ENCODE measurements at regions not wholly inside any gene's neighbourhood (a gene's known extent, or its start where the extent isn't known, plus 50 kb on each side); places are given as distances from the start of the nearest gene placed in this dataset.
A peak's percentile ranks its signal among the peaks of the same experiment; 100 is the strongest.

GRCh38 chr4:81549984-81550383 lies 78.3 kb upstream of the RASGEF1B start:
- DNase-seq (ENCODE audit: low spot score), result no peak

DNA sequence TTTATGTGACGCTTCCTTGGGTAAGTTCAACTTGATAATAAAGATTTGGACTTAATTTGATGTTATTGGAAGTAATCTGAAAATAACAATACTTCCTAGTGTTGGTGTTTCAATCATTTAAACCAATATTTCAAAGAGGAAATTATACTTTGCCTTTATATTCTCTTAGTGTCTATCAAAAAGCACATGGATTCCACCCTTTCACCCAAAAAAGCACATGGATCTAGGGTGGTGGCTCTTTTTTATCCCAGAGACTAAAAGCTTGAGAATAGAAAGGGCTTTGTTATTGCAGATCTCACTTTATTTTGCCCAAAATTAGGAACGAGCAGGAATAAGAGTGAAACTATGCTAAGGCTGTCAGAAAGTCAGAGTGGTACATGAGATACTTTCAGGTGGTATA lies 75.1 kb upstream of the RASGEF1B start:
- no peak for DNase-seq (ENCODE audit: low spot score)

- DNase-seq (ENCODE audit: low spot score), result no peak
Measured at GRCh38 chr4:81541161-81541945, 69.6 kb upstream of the RASGEF1B start.

DNA sequence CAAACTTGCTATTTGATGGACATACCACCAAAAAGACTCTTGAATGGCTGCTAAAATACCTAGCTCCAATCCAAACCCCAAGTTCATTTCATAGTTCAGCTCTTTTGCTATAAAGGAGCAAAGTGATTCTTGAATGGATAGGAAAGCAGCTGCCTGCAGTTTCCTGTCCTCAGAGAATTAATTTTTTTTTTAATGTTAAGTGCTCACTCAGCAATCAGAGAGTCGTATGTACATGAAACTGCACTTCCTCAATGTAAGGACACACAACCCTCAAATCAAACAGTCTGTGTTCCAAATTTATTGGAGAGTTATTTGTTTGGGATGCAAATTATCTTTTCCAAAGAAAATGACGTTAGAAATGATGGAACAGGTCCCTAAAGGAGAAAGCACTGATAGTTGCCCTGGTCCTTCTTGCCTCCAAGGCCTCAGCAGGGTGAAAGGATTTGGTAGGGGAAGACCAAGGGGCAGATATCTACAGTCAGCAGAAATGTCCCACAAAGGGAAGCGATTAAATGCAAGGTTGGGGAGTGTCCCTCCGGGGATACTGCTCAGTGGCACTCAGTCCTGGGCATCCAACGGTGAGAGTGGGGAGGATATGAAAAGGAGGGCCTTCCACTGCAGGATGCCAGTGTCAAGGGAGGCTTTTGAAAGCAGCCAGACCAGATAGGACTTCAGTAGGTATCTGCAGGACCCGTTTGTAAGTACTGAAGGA lies 67.2 kb upstream of the RASGEF1B start:
- no peak for DNase-seq (ENCODE audit: low spot score)

GRCh38 chr4:81531410-81531809 lies 59.7 kb upstream of the RASGEF1B start:
- no peak for DNase-seq (ENCODE audit: low spot score)

DNA sequence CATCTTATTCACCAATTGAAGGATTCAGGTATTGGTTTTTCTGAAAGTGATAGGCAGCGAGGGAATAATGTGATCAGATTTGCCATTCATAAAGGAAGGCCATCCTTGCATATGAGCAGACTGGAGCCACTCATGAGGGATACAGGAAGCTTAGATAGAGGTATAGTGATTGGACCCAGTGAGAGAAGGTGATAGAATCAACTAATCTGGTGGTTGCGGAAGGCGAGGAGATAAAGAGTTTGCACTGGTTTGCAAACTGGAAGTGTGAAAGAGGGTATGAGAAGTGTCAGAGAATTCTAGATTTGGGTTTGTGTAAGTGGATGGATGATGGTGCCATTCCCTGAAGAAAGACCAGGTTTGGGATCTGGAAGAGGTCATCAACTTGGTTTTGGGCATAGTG lies 57.3 kb upstream of the RASGEF1B start:
- DNase-seq (ENCODE audit: low spot score), result no peak

- no peak for DNase-seq (ENCODE audit: low spot score)
Measured at GRCh38 chr4:81528200-81528599, 56.5 kb upstream of the RASGEF1B start.

DNA sequence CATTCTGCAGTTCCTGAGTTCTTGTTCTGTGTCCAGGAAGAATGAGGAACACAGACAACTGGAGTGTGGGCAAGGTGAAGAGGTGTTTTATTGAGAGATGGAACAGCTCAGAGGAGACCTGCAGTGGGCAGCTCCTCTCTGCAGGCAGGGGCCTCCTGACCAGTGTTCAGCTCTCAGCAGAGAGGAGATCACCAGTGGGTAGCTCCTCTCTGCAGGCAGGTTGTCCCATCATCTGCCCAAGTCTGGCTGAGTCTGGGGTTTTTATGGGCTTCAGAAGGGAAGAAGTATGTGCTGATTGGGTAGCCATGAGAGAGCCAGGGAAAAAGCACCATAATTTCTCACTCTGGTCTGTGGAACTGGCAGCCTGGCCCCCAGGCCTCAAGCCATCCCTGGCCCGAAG lies 56.0 kb upstream of the RASGEF1B start:
- no peak for DNase-seq (ENCODE audit: low spot score)

DNA sequence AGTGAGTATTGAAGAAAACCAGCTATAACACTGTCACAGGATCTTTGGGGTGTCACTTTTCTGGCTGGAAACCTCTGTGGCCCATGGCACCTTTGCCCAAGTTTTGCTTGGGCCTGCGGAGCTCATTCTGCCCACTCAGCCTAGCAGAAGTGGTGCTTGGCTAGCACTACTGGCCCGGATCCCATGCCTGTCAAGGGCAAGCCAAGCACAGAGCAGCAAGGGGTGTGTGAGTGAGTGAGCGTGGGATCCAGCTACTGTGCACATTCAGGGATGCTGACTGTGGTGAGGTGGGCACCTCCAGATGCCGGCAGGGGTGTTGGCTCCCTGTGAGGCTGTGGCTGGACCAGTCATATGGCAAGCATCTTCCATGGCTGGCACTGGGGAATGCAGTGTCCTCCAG lies 55.4 kb upstream of the RASGEF1B start:
- peak; percentile 33 for DNase-seq (ENCODE audit: low spot score)

DNA sequence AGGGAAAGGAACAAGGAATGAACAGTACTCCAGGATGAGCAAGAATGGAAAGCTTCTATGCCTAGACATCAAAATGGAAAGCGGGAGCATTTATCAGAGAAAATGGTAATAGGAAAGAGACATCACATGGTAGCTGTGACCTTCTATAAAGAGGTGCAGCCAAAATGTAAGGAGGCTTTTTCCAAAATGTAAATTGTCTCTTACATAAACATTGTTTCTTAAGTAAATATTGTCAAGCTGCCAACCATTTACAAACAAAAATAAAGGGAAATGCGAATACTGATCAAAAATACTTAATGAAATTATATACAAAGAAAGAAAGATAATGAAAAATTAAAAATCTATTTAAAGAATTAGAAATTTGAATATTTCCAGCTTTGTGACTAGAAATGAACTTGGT lies 55.0 kb upstream of the RASGEF1B start:
- no peak for DNase-seq (ENCODE audit: low spot score)

DNA sequence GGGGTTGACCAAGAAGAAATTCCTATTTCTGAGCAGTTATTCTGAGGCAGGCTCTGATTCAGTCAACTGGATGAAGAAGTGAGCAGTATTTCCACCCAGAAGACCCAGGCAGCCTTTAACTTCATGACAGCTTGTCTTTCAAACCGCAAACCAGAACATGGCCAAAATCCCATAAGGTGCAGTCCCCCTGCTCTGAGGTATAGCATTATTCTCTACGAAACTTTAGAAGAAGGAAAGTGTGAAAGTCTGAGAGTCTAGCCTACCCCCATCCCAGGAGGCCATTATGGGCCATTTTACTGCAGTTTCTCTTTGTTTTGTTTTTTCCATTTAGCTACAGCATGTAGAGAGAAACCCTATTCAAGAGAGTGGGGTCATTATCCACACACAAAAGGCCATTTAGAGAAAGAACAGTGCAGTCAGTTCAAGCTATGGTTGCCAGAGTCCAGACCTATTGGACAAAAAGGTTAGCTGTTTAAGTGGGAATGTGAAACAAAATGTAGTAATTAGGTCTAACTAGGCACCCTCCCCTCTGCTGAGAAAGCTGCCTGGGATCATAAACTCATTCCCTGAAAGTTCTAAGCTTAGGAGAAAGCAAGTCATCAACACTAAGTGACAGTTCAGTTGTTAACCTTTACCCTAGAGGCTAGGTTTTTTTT lies 52.1 kb upstream of the RASGEF1B start:
- peak; percentile 77 for DNase-seq (ENCODE audit: low spot score)

- no peak for DNase-seq (ENCODE audit: low spot score)
Measured at GRCh38 chr4:81522711-81523110, 51.0 kb upstream of the RASGEF1B start.

DNA sequence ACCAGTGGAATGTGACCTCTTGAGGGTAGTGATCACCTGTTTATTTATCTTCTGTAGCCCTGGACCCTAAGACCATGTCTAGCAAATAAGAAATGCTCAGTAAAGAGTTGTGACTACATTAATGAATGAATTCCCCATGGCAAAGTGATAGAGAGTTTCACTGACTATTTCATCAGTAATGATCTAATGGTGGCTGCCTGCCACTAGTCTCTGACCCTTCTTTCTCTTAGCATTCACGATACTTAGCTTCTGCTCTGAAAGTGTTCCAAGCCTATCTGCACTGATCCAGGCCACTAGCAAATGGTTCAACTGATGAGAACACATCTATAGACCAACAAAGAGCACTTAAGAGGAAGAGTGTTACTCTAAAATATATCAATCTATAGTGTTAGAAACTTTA lies 50.0 kb upstream of the RASGEF1B start:
- DNase-seq (ENCODE audit: low spot score), result no peak
